Inflammatory macrophage (primary cell): ENCODE measurements at regions not wholly inside any gene's neighbourhood (a gene's known extent, or its start where the extent isn't known, plus 50 kb on each side); places are given as distances from the start of the nearest gene placed in this dataset.
"Not testable (repeated sequence)": the region's sequence is repeated elsewhere in the genome, so short reads cannot be mapped to it uniquely, and the experiment has no call there.

Source experiments
- DNase-seq, 2 donors: peaks; one replicate each; pipeline ENCODE4 v3.0.0-alpha.2; 2020 to 2022

- DNase-seq: no peak
Observed at GRCh38 chr17:69672924-69673323, 258.4 kb downstream of the MAP2K6 start.

GRCh38 chr17:69677130-69677529, 262.6 kb downstream of the MAP2K6 start:
- DNase-seq: no peak

DNA sequence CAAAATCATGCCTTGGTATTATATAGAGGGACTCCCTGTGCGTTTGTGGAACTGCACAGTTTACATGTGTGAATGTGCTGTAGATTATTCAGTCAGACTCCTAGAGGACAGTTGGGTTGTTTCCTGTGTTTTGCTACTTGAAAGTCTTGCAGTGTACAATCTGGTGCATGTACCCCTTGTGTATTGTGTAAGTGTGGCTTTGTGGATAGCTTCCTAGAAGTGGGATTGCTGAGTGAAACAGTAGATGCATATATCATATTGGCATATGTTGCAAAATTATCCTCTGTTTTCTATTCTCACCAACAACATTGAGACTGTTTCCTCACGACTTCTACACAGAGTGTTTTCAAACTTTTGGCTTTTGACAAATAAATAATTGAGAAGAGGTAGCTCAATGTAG, 263.7 kb downstream of the MAP2K6 start:
- DNase-seq: no peak

GRCh38 chr17:69679829-69680228, 265.3 kb downstream of the MAP2K6 start:
- no peak for DNase-seq

DNA sequence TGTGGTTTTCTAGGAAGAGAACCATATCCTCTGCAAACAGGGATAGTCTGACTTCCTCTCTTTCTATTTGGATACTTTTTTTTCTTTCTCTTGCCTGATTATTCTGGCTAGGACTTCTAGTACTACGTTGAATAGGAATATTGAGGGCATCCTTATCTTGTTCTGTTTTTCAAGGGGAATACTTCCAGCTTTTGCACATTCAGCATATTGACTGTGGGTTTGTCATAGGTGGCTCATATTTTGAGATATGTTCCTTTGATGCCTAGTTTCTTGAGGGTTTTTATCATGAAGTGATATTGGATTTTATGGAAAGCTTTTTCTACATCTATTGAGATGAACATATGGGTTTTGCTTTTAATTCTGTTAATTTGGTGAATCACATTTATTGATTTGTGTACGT, 269.8 kb downstream of the MAP2K6 start:
- DNase-seq: no peak

- not testable (repeated sequence) for DNase-seq
Observed at GRCh38 chr17:69685150-69685549, 270.7 kb downstream of the MAP2K6 start.

DNA sequence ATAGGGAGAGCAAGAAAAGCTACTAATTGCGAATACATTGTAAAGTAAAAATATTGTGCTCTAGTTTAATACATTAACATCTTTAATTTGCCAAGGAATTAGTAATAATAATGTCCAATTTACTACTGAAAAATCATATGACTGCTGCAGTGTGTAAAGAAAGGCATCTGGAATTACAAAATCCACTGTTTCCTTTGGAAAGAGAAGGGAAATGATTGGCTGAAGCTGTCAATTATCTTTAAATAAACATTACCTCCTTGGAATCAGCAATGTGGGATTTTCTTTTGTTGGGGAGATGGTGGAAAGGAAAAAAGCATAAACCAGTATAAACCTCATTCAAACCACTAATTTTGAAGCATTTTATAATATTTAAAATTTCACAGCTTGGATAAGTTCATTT, 276.0 kb downstream of the MAP2K6 start:
- DNase-seq: no peak

DNA sequence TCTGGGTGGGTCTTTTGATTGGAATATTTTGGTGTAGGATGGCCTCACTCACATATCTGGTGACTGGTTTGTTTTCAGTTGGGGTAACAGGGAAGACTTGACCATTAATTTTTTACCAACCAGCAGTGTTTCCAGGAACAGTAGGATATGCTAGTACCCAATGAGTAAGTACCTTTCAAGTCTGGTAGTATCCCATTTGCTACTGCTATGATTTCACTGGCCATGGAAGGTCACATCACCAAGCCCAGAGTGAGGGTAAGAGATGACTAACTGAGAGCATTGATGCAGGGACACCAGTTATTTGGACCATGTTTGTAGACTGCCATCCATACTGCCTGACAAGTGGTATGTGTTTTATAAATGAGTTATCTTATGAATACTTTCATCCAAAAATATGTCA, 277.7 kb downstream of the MAP2K6 start:
- DNase-seq: no peak

- no peak for DNase-seq
Observed at GRCh38 chr17:69695646-69696045, 281.1 kb downstream of the MAP2K6 start.

DNA sequence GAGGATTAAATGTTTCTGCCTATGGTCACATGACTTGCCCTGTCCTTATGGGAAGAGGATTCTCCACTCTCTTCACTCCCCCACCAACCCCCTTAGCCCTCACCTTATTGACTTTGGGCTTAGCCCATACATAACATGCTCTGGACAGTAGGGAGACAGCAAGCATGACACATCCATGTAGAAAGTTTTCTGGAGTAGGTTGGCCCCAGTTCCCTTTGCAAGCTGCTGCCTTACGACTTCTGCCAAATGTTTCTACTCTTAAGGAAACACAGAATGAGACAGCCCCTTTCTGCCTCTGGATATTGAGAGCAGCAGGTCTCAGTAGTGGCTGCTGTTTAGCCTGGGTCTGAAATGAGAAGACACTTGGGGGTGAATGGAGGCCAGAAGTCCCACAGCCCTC, 282.2 kb downstream of the MAP2K6 start:
- no peak for DNase-seq

GRCh38 chr17:69698352-69698751, 283.9 kb downstream of the MAP2K6 start:
- not testable (repeated sequence) for DNase-seq

- no peak for DNase-seq
Observed at GRCh38 chr17:69702078-69702477, 287.6 kb downstream of the MAP2K6 start.

GRCh38 chr17:69703751-69704150, 289.3 kb downstream of the MAP2K6 start:
- DNase-seq: no peak

DNA sequence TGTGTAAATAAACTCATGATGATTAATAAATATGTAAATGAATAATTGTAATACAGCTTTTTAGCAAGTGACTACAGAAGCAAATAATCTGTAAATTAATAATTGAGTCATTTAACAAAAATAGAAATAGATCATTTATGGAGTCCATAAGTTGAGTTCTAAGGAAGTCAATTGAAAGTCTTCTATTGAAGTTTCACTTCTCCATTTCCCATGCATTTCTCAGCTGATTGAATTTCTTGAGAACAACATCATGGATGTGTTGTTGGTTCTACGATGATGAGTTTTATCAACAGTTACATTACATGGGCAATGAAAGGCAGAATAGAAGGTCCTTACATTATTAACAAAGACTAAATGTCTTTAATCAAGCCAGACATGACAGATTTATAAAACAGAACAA, 290.4 kb downstream of the MAP2K6 start:
- peak in 1 of 2 donors; percentile 3 for DNase-seq

- no peak for DNase-seq
Observed at GRCh38 chr17:69706127-69706526, 291.6 kb downstream of the MAP2K6 start.

GRCh38 chr17:69709441-69709840, 294.9 kb downstream of the MAP2K6 start:
- DNase-seq: no peak

GRCh38 chr17:69710926-69711325, 296.4 kb downstream of the MAP2K6 start:
- DNase-seq: no peak

DNA sequence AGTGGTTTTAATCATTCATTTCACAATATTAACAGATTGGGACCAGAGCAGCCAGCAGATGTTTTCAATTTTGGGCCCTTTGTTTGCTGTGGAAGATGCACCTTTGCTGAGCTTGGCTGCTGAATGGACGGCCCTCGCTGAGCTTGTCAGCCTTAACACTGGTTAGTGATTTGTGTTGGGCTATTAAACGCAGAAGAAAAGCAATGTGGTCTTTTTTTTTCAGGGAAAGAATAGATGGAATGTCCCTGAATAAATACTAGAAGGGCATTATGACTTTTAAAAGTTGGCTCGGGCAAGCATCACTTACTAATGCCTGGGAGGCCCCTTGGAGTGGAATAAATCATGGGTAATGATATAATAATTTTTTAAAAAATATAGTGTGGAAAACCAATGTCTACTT, 297.0 kb downstream of the MAP2K6 start:
- DNase-seq: no peak

DNA sequence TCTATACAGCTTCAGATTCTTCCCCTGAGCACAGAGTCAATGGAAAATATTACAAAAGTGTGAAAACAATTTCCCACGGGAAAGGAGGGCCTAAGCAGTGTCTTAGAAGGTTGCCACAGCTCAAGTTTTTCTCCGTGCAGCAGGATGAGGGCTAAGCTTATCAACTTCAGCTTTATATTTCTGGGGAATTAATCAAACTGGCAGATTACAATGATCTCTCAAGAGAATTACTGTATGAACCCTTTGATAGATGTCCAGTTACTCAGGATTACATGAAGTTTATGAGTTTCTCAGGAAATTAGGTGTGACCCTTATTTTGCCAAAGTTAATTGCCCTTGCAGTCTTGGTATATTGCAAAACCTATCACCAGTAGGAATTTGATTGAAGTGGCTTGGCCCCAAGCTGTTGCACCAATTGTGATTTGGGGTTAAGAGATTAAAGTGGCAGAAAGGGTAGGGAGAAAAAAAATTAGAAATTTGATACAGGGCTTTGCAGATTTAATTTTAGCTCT, 298.4 kb downstream of the MAP2K6 start:
- no peak for DNase-seq

GRCh38 chr17:69713815-69714214, 299.3 kb downstream of the MAP2K6 start:
- no peak for DNase-seq

DNA sequence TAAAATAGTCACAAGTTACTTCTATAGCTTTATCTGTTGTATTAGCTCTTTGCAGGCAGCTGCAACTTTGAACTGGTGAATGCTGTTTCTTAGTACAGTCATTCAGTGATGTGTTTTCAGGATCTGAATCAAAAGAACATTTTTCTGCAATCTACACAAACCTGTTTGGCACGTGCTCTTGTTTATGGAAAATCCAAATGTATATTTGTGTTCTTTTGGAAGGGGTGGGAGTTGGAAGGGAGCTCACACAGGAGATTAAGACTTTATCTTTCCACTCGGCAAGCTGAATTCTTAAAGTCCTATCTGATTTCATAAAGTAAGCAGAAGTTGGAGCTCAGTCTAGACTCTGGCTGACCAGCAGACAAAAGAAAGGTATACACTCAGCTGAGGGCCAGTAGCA, 300.2 kb downstream of the MAP2K6 start:
- DNase-seq: no peak

DNA sequence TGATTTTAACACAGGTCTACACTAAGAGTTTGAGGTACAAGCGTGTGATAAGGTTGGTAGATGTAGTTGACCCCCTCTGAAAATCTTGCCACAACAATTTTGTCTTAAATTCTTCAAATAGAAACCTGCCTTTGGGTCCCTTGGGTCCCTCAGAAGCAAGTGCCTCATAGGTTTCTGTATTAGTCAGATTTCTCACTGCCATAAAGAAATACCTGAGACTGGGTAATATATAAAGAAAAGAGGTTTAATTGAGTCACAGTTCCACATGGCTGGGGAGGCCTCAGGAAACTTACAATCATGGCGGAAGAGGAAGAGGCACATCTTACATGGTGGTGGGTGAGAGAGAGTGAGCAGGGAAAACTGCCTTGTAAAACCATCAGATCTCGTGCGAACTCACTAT, 301.2 kb downstream of the MAP2K6 start:
- DNase-seq: no peak

DNA sequence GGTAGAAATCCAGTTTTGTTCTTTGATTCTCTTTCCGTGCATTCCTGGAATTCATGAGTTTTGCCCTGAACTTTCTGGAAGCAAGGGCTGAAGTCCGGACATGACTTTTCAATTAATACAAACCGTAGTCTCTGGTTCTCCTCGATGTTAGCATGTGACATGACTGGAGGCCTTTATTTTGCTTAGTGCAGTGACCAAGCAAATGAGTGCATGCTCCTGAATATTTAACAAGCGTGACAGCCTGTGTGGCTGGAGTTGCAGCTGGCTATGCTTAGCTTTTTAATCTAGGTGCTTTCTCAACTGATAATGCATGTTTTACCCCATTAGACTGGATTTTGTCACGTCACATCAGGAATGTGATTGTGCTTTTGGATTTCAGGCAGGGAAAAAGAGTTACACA, 302.1 kb downstream of the MAP2K6 start:
- no peak for DNase-seq

DNA sequence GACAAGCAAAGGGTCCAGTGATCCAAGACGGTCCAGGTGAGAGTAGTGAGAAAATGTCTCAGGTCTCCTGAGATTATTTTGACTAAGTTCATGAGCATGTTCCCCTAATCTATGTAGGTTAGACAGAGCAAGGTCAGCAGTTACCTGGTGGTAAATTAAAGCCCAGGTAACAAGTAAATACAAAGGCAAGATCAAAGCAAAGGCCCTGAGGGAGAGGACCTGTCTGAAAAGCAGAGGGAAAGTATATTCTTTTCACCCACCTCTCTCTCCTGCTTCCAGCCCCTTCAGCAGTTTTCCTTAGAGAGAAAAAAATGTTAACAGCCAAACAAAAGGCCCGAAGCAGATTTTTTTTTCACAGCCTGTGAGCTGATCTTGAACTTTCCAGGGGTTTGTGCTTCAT, 302.7 kb downstream of the MAP2K6 start:
- no peak for DNase-seq

- no peak for DNase-seq
Observed at GRCh38 chr17:69717819-69718218, 303.3 kb downstream of the MAP2K6 start.
